Ovary (tissue), 7 donors: ENCODE measurements at regions not wholly inside any gene's neighbourhood (a gene's known extent, or its start where the extent isn't known, plus 50 kb on each side); places are given as distances from the start of the nearest gene placed in this dataset.

Experiments used
- DNase-seq, 5 donors: peaks; one replicate each; pipeline ENCODE4 v3.0.0-alpha.2; 2019 to 2020
- H3K27ac ChIP-seq, 2 donors: fragments of 200-600 bp; one replicate each; pipeline versions ENCODE4 v1.5.1 to v1.8.0; 2019 to 2022
- H3K27me3 ChIP-seq: fragments of 200-600 bp; one replicate; pipeline ENCODE4 v1.8.0; 2022
- H3K36me3 ChIP-seq: fragments of 200-600 bp; sonication (generic); one replicate; pipeline ENCODE4 v1.5.1; 2019
- H3K4me1 ChIP-seq: one replicate; pipeline ENCODE4 v1.8.1; 2013; ENCODE audit warnings: mild to moderate bottlenecking, moderate library complexity; ENCODE audit not compliant: insufficient read depth
- H3K4me3 ChIP-seq: fragments of 200-600 bp; sonication (generic); one replicate; pipeline ENCODE4 v1.5.1; 2017
- H3K9me3 ChIP-seq, 2 donors: fragments of 200-600 bp in 1 of 2; sonication (generic) in 1 of 2; one replicate each; pipeline versions ENCODE4 v1.5.1 to v1.8.1; 2013 to 2019; ENCODE audit warnings: mild to moderate bottlenecking in 1 of 2, moderate library complexity in 1 of 2
- EP300 ChIP-seq: sonication (generic); formaldehyde crosslinking; IDR thresholded peaks from one replicate; pipeline ENCODE4 v1.6.1; 2017; ENCODE audit warnings: antibody characterized with exemption
- POLR2A ChIP-seq: fragments of 450-650 bp; IDR thresholded peaks from one replicate; pipeline ENCODE4 v1.6.1; 2017; ENCODE audit warnings: antibody characterized with exemption, mild to moderate bottlenecking, moderate library complexity
- WGBS, 3 donors: extraction: QIAGEN DNeasy Blood & Tissue Kit in 1 of 3; methylation state at CpG; one replicate each; pipeline versions ENCODE4 v1.1.5 to v1.1.7; 2013 to 2017; 5-methylcytosine and 5-hydroxymethylcytosine counted together
- intact Hi-C, 4 donors: fragments of 100-400 bp; cut with DNase I; formaldehyde crosslinking; loops; one replicate each; pipeline versions ENCODE4 v1.11.0 to v1.15.1; 2022 to 2023
- TF ChIP-seq, protein P1 (sequence below), 3 donors: fragments of 450-650 bp in 2 of 3; fragments of 200-600 bp in 1 of 3; IDR thresholded peaks; one replicate each; pipeline versions ENCODE4 v1.5.1 to v1.8.0; 2016 to 2022; ENCODE audit warnings: antibody characterized with exemption in 3 of 3, mild to moderate bottlenecking in 1 of 3
- donor health status: DM: no; HTN: no; CAD: no; lungs with moderate emphysema.
- donor health status: DM: no; HTN: no; CAD: no.
- donor health status: Bipolar disorder and iron deficiency.
- donor health status: DM: no; HTN: no; CAD: no.
- donor health status: DM: yes; HTN: yes; CAD: no.

DNA sequence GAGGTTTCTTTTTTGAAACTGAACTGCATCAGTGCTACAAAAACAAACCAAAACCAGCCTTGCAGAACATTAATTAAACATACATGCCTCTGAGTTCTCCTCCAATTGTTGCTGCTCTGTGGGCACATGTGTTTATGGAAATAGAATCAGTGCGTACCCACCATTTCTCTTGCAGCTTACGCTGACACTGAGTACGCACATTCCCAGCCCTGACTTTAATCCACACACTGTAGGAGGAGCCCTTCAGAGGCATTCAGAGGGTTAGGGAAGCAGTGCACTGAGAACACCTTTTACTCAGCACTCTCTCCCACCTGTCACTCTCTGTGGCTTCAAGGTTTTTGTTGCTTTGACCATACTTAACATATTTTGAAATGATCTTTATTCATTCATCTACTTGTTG is 250.5 kb upstream of the PWP1 start:
- Histone ChIP-seq H3K9me3 (no peaks in the 10 kb centered on the region), H3K4me1 (no peaks in the 10 kb centered on the region), H3K27ac (no peak overlapping the region), H3K36me3 (no peaks in the 10 kb centered on the region), H3K27me3 (no peaks in the 10 kb centered on the region), H3K4me3 (no peak overlapping the region)
- WGBS, 3 donors = 61 to 74% (median 71%) methylated on average over 3 of the region's 3 CpGs
- intact Hi-C loops = no loop called here
- TF ChIP-seq POLR2A (no peak), EP300 (no peak)
- TF ChIP-seq, protein P1, sequence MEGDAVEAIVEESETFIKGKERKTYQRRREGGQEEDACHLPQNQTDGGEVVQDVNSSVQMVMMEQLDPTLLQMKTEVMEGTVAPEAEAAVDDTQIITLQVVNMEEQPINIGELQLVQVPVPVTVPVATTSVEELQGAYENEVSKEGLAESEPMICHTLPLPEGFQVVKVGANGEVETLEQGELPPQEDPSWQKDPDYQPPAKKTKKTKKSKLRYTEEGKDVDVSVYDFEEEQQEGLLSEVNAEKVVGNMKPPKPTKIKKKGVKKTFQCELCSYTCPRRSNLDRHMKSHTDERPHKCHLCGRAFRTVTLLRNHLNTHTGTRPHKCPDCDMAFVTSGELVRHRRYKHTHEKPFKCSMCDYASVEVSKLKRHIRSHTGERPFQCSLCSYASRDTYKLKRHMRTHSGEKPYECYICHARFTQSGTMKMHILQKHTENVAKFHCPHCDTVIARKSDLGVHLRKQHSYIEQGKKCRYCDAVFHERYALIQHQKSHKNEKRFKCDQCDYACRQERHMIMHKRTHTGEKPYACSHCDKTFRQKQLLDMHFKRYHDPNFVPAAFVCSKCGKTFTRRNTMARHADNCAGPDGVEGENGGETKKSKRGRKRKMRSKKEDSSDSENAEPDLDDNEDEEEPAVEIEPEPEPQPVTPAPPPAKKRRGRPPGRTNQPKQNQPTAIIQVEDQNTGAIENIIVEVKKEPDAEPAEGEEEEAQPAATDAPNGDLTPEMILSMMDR (IDR thresholded peaks at IDR 0.05) = no peak
- DNase-seq = no peak

DNA sequence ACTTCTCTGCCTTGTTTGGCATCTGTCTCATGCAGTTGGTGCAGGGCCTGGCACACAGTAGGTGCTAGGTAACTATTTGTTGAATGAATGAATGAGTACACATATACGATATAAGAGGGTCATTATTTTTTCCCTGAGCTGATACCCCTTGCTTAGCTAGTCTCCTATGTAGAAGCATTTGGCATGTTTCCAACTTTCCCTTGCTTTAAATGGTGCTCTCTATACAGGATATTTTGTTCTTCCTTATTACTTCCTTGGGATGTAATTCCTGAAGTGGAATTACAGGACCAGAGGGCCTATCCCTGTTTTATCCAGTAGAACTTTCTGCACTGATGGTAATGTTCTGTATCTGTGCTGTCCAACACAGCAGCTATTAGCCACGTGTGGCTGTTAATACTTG is 250.1 kb upstream of the PWP1 start:
- H3K27me3 ChIP-seq = no peaks in the 10 kb centered on the region
- no peaks in the 10 kb centered on the region for H3K36me3 ChIP-seq
- 47 to 64% (median 52%) methylated on average over 2 of the region's 2 CpGs for WGBS, 3 donors
- TF ChIP-seq POLR2A = no peak
- TF ChIP-seq EP300 = no peak
- TF ChIP-seq, protein P1 (IDR thresholded peaks at IDR 0.05) = no peak
- no peak overlapping the region for H3K4me3 ChIP-seq
- no peak overlapping the region for H3K27ac ChIP-seq
- DNase-seq = no peak
- H3K9me3 ChIP-seq = no peaks in the 10 kb centered on the region
- no peaks in the 10 kb centered on the region for H3K4me1 ChIP-seq
- intact Hi-C loops = no loop called here

- no peak overlapping the region for H3K4me3 ChIP-seq
- intact Hi-C loops = no loop called here
- no peaks in the 10 kb centered on the region for H3K4me1 ChIP-seq
- 74 to 83% (median 76%) methylated on average over 5 of the region's 5 CpGs for whole genome bisulfite sequencing, 3 donors
- TF ChIP-seq EP300 = no peak
- no peak for TF ChIP-seq POLR2A
- TF ChIP-seq, protein P1 (IDR thresholded peaks at IDR 0.05) = no peak
- DNase-seq = no peak
- H3K9me3 ChIP-seq = no peaks in the 10 kb centered on the region
- H3K27me3 ChIP-seq = no peaks in the 10 kb centered on the region
- H3K36me3 ChIP-seq = no peaks in the 10 kb centered on the region
- H3K27ac ChIP-seq = no peak overlapping the region
Measured at GRCh38 chr12:107436376-107436775, 249.2 kb upstream of the PWP1 start.

DNA sequence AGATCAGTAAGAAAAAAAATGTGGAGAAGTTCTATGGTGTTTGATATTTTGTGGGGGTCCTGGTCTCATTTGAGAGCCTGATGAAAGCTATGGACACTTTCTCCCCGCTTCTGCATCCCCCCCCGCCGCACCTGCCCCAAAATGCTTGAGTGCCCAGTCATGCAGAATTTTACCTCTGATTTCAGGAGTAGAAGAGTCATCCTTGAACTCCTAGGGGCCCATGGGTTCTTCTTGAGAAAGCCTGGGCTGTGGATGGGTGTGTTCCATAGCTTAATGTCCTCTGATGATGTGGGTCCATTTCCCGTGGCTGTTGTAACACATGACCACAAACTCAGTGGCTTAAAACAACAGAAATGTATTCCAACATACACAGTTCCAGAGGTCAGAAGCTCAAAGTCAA is 248.8 kb upstream of the PWP1 start:
- no peaks in the 10 kb centered on the region for H3K36me3 ChIP-seq
- intact Hi-C loops = no loop called here
- no peaks in the 10 kb centered on the region for H3K9me3 ChIP-seq
- H3K4me1 ChIP-seq = no peaks in the 10 kb centered on the region
- WGBS, 3 donors = 85 to 90% (median 85%) methylated on average over 4 of the region's 4 CpGs
- no peak overlapping the region for H3K27ac ChIP-seq
- no peak for TF ChIP-seq POLR2A
- no peak for TF ChIP-seq EP300
- TF ChIP-seq, protein P1 (IDR thresholded peaks at IDR 0.05) = no peak
- H3K4me3 ChIP-seq = no peak overlapping the region
- no peaks in the 10 kb centered on the region for H3K27me3 ChIP-seq
- DNase-seq = no peak

- no peaks in the 10 kb centered on the region for H3K27me3 ChIP-seq
- no peak overlapping the region for H3K27ac ChIP-seq
- WGBS, 3 donors = 87 to 95% (median 88%) methylated on average over 6 of the region's 6 CpGs
- intact Hi-C loops = no loop called here
- H3K4me3 ChIP-seq = no peak overlapping the region
- no peaks in the 10 kb centered on the region for H3K36me3 ChIP-seq
- H3K4me1 ChIP-seq = no peaks in the 10 kb centered on the region
- H3K9me3 ChIP-seq = no peaks in the 10 kb centered on the region
- TF ChIP-seq EP300 = no peak
- TF ChIP-seq, protein P1 (IDR thresholded peaks at IDR 0.05) = no peak
- TF ChIP-seq POLR2A = no peak
- DNase-seq = no peak
Measured at GRCh38 chr12:107437954-107438353, 247.6 kb upstream of the PWP1 start.
